ENCODE measurements at regions not wholly inside any gene's neighbourhood (a gene's known extent, or its start where the extent isn't known, plus 50 kb on each side); places are given as distances from the start of the nearest gene placed in this dataset.

DNA sequence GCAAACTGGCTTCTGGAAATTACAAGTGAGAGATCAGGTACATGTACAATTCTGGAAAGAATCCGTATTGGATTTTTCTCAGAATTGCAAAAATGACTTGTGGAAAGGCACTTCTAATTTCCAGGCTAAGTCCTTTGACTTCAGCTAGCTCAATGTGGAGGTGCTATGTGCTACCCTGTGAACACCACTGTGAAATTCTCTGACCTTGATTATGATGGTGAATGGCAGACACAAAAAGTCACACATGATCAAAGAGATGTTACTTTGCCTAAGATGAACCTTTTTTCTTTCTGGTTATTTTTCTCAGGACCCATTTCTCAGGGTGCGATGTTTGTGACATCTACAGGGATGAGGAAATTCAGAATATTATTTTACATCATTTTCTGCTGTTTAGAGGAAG lies 856.6 kb upstream of the VRK2 start:
- TF ChIP-seq CTCF (IDR thresholded peaks at IDR 0.05; ENCODE audit: unreplicated experiment), result no peak
- DNase-seq, result no peak
- no peaks in the 10 kb centered on the region for H3K36me3 Mint-ChIP-seq (ENCODE audit: insufficient read depth, unreplicated experiment)
- H3K9me3 Mint-ChIP-seq (ENCODE audit: low read depth, unreplicated experiment), result no peaks in the 10 kb centered on the region
- BruUV-seq (replicated peaks), result no TSS peak
- no peaks in the 10 kb centered on the region for H3K27me3 Mint-ChIP-seq (ENCODE audit: unreplicated experiment)
- no peak overlapping the region for H3K27ac Mint-ChIP-seq (ENCODE audit: unreplicated experiment)
- H3K4me3 Mint-ChIP-seq (ENCODE audit: low read depth, unreplicated experiment), result no peak overlapping the region
- H3K4me1 Mint-ChIP-seq (ENCODE audit: low read depth, unreplicated experiment), result no peaks in the 10 kb centered on the region
- CTCF ChIA-PET, result no interaction called here
- intact Hi-C loops (cut with micrococcal nuclease; ENCODE audit: unreplicated experiment), result no loop called here

DNA sequence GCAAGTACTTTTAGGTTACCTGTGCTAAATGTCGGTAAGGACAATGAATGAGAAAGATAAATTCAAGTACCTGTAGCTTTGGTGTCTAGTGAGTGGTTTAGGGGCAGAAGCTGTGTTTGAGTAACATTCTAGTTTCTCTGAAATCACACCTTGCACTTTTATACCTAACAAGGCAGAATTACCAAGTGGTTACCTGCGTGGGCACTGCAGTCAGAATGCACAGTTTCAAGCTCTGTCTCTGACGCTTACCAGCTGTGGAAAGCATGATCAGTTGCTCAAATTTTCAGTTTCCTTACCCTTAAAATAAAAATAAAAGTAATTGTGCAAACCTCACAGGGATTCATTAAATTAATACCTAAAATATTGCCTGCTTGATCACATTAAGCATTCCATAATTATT lies 846.9 kb upstream of the VRK2 start:
- Mint-ChIP-seq H3K27ac (ENCODE audit: unreplicated experiment) (no peak overlapping the region), H3K27me3 (ENCODE audit: unreplicated experiment) (no peaks in the 10 kb centered on the region), H3K9me3 (ENCODE audit: low read depth, unreplicated experiment) (no peaks in the 10 kb centered on the region), H3K36me3 (ENCODE audit: insufficient read depth, unreplicated experiment) (no peaks in the 10 kb centered on the region), H3K4me1 (ENCODE audit: low read depth, unreplicated experiment) (no peaks in the 10 kb centered on the region), H3K4me3 (ENCODE audit: low read depth, unreplicated experiment) (no peak overlapping the region)
- CTCF ChIA-PET, result no interaction called here
- intact Hi-C loops (cut with micrococcal nuclease; ENCODE audit: unreplicated experiment), result loop anchor here (10.0 kb wide), 1 partner anchor 295 kb away; no protein-coding TSS in a partner anchor
- no peak for DNase-seq
- no TSS peak for BruUV-seq (replicated peaks)
- TF ChIP-seq CTCF (IDR thresholded peaks at IDR 0.05; ENCODE audit: unreplicated experiment), result no peak

GRCh38 chr2:57204364-57204763 lies 842.2 kb upstream of the VRK2 start:
- no peak for DNase-seq
- intact Hi-C loops (cut with micrococcal nuclease; ENCODE audit: unreplicated experiment), result loop anchor here (10.0 kb wide), 1 partner anchor 290 kb away; no protein-coding TSS in a partner anchor
- no peak overlapping the region for H3K27ac Mint-ChIP-seq (ENCODE audit: unreplicated experiment)
- no peaks in the 10 kb centered on the region for H3K4me1 Mint-ChIP-seq (ENCODE audit: low read depth, unreplicated experiment)
- no peaks in the 10 kb centered on the region for H3K36me3 Mint-ChIP-seq (ENCODE audit: insufficient read depth, unreplicated experiment)
- CTCF ChIA-PET, result no interaction called here
- H3K4me3 Mint-ChIP-seq (ENCODE audit: low read depth, unreplicated experiment), result no peak overlapping the region
- no TSS peak for BruUV-seq (replicated peaks)
- H3K9me3 Mint-ChIP-seq (ENCODE audit: low read depth, unreplicated experiment), result peaks cover 4% of the 10 kb centered on the region
- H3K27me3 Mint-ChIP-seq (ENCODE audit: unreplicated experiment), result no peaks in the 10 kb centered on the region
- TF ChIP-seq CTCF (IDR thresholded peaks at IDR 0.05; ENCODE audit: unreplicated experiment), result no peak

DNA sequence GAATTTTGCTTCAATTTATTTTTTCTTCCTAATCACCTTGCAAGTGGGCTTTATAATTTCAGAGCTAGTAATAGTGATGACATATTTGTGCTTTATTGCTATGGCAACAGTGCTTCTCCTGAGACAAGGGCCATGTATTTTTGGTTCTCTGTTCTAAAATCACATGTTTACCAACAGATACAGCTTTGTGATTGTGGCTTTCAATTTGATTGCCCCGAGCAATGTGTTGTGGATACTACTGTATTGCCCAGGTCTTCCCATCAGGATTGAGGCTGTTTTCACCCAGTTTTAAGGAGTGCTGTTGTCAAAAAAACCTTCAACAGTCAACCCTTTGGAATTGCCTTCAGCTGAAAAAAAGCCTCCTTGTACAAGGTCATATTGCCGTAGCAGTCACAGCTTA lies 841.4 kb upstream of the VRK2 start:
- H3K36me3 Mint-ChIP-seq (ENCODE audit: insufficient read depth, unreplicated experiment), result no peaks in the 10 kb centered on the region
- no peak for TF ChIP-seq CTCF (IDR thresholded peaks at IDR 0.05; ENCODE audit: unreplicated experiment)
- no peak overlapping the region for H3K4me3 Mint-ChIP-seq (ENCODE audit: low read depth, unreplicated experiment)
- H3K27me3 Mint-ChIP-seq (ENCODE audit: unreplicated experiment), result no peaks in the 10 kb centered on the region
- DNase-seq, result no peak
- BruUV-seq (replicated peaks), result no TSS peak
- H3K9me3 Mint-ChIP-seq (ENCODE audit: low read depth, unreplicated experiment), result peaks cover 4% of the 10 kb centered on the region
- CTCF ChIA-PET, result no interaction called here
- no peak overlapping the region for H3K27ac Mint-ChIP-seq (ENCODE audit: unreplicated experiment)
- intact Hi-C loops (cut with micrococcal nuclease; ENCODE audit: unreplicated experiment), result loop anchor here (10.0 kb wide), 1 partner anchor 290 kb away; no protein-coding TSS in a partner anchor
- H3K4me1 Mint-ChIP-seq (ENCODE audit: low read depth, unreplicated experiment), result no peaks in the 10 kb centered on the region

Data from Calu3 (cell line).